Loucy (cell line): ENCODE measurements at regions not wholly inside any gene's neighbourhood (a gene's known extent, or its start where the extent isn't known, plus 50 kb on each side); places are given as distances from the start of the nearest gene placed in this dataset.

Source experiments
- H2AFZ ChIP-seq: fragments of 200-600 bp; sonication (generic); 2 replicates; pipeline ENCODE4 v1.6.0; 2016; ENCODE audit warnings: antibody characterized with exemption, mild to moderate bottlenecking, low read length, moderate library complexity
- H3F3A ChIP-seq: fragments of 200-600 bp; 2 replicates; pipeline ENCODE4 v1.6.0; 2016; ENCODE audit warnings: antibody characterized with exemption, low read depth, mild to moderate bottlenecking
- H3K27me3 ChIP-seq: fragments of 200-600 bp; sonication (generic); 2 replicates; pipeline ENCODE4 v1.6.1; 2014; ENCODE audit warnings: low read length, mild to moderate bottlenecking; ENCODE audit not compliant: insufficient read depth, poor library complexity, severe bottlenecking
- H3K36me3 ChIP-seq: fragments of 200-600 bp; sonication (generic); 2 replicates; pipeline ENCODE4 v1.6.1; 2016; ENCODE audit warnings: low read length; ENCODE audit not compliant: insufficient read depth
- H3K4me1 ChIP-seq: fragments of 200-600 bp; sonication (generic); 2 replicates; pipeline ENCODE4 v1.5.1; 2014; ENCODE audit warnings: low read length, mild to moderate bottlenecking; ENCODE audit not compliant: insufficient read depth, poor library complexity, severe bottlenecking
- H3K4me2 ChIP-seq: fragments of 200-600 bp; sonication (generic); 2 replicates; pipeline ENCODE4 v1.6.0; 2014; ENCODE audit warnings: antibody characterized with exemption, low read length, low read depth, mild to moderate bottlenecking; ENCODE audit not compliant: poor library complexity, severe bottlenecking
- H3K4me3 ChIP-seq: fragments of 200-600 bp; sonication (generic); 2 replicates; pipeline ENCODE4 v1.5.1; 2014; ENCODE audit warnings: low read length, mild to moderate bottlenecking, mixed read lengths; ENCODE audit not compliant: poor library complexity, severe bottlenecking
- H3K79me2 ChIP-seq: fragments of 200-600 bp; sonication (generic); 2 replicates; pipeline ENCODE4 v1.6.1; 2014; ENCODE audit warnings: low read length; ENCODE audit not compliant: insufficient read depth
- H3K9ac ChIP-seq: fragments of 200-600 bp; sonication (generic); 2 replicates; pipeline ENCODE4 v1.6.0; 2014; ENCODE audit warnings: mild to moderate bottlenecking, low read depth, low read length, moderate library complexity; ENCODE audit not compliant: poor library complexity, severe bottlenecking
- H3K9me2 ChIP-seq: fragments of 200-600 bp; sonication (generic); replicated peaks from 2 replicates; pipeline ENCODE4 v1.6.1; 2016; ENCODE audit warnings: low read depth, low read length, mixed read lengths
- H3K9me3 ChIP-seq: fragments of 200-600 bp; sonication (generic); 2 replicates; pipeline ENCODE4 v1.6.1; 2014; ENCODE audit warnings: mild to moderate bottlenecking, antibody characterized with exemption, low read length, low read depth; ENCODE audit not compliant: insufficient read depth
- H4K20me1 ChIP-seq: fragments of 200-600 bp; sonication (generic); 2 replicates; pipeline ENCODE4 v1.6.0; 2014; ENCODE audit warnings: antibody characterized with exemption, low read length, mild to moderate bottlenecking; ENCODE audit not compliant: insufficient read depth, poor library complexity, severe bottlenecking
- CTCF ChIP-seq: fragments of 200-600 bp; sonication (generic); conservative IDR thresholded peaks from 2 replicates; pipeline ENCODE4 v1.5.1; 2014; ENCODE audit warnings: mild to moderate bottlenecking, antibody characterized with exemption, low read length
- EZH2phosphoT487 ChIP-seq: fragments of 200-600 bp; IDR thresholded peaks from 2 replicates; pipeline ENCODE4 v1.6.1; 2018; ENCODE audit warnings: antibody characterized with exemption, mild to moderate bottlenecking, moderate library complexity, borderline replicate concordance

GRCh38 chr14:101040538-101041442, 137.3 kb upstream of the RTL1 start:
- H3K79me2 ChIP-seq = no peaks in the 10 kb centered on the region
- no peak overlapping the region for H2AFZ ChIP-seq
- H3K9me3 ChIP-seq = no peaks in the 10 kb centered on the region; the same call in 1 of the 2 replicates
- H3K4me3 ChIP-seq = no peak overlapping the region
- H3K9ac ChIP-seq = no peak overlapping the region
- no peaks in the 10 kb centered on the region for H3F3A ChIP-seq
- H4K20me1 ChIP-seq = no peaks in the 10 kb centered on the region
- no peaks in the 10 kb centered on the region for H3K27me3 ChIP-seq
- H3K4me1 ChIP-seq = no peaks in the 10 kb centered on the region
- no peak overlapping the region for H3K4me2 ChIP-seq
- TF ChIP-seq EZH2phosphoT487 (no peak), CTCF (no peak)
- H3K36me3 ChIP-seq = no peaks in the 10 kb centered on the region
- no peaks in the 10 kb centered on the region for H3K9me2 ChIP-seq

- no peaks in the 10 kb centered on the region for H3K9me2 ChIP-seq
- H2AFZ ChIP-seq = no peak overlapping the region
- H3K36me3 ChIP-seq = no peaks in the 10 kb centered on the region
- no peaks in the 10 kb centered on the region; the same call in 1 of the 2 replicates for H3K9me3 ChIP-seq
- no peaks in the 10 kb centered on the region for H4K20me1 ChIP-seq
- no peaks in the 10 kb centered on the region for H3K27me3 ChIP-seq
- no peak overlapping the region for H3K9ac ChIP-seq
- H3F3A ChIP-seq = no peaks in the 10 kb centered on the region
- H3K4me1 ChIP-seq = no peaks in the 10 kb centered on the region
- H3K79me2 ChIP-seq = no peaks in the 10 kb centered on the region
- H3K4me2 ChIP-seq = no peak overlapping the region
- TF ChIP-seq EZH2phosphoT487 (no peak), CTCF (no peak)
- no peak overlapping the region for H3K4me3 ChIP-seq
Measured at GRCh38 chr14:101043891-101044290, 140.4 kb upstream of the RTL1 start.

GRCh38 chr14:101044741-101045140, 141.2 kb upstream of the RTL1 start:
- Histone ChIP-seq H3K9me3 (no peaks in the 10 kb centered on the region; the same call in 1 of the 2 replicates), H3K27me3 (no peaks in the 10 kb centered on the region), H3K4me1 (no peaks in the 10 kb centered on the region), H3K79me2 (no peaks in the 10 kb centered on the region), H3K9me2 (no peaks in the 10 kb centered on the region), H3K4me2 (no peak overlapping the region), H3K9ac (no peak overlapping the region), H3K36me3 (no peaks in the 10 kb centered on the region), H4K20me1 (no peaks in the 10 kb centered on the region), H3K4me3 (no peak overlapping the region), H2AFZ (no peak overlapping the region), H3F3A (no peaks in the 10 kb centered on the region)
- TF ChIP-seq CTCF (no peak), EZH2phosphoT487 (no peak)
